ENCODE measurements at regions not wholly inside any gene's neighbourhood (a gene's known extent, or its start where the extent isn't known, plus 50 kb on each side); places are given as distances from the start of the nearest gene placed in this dataset.

DNA sequence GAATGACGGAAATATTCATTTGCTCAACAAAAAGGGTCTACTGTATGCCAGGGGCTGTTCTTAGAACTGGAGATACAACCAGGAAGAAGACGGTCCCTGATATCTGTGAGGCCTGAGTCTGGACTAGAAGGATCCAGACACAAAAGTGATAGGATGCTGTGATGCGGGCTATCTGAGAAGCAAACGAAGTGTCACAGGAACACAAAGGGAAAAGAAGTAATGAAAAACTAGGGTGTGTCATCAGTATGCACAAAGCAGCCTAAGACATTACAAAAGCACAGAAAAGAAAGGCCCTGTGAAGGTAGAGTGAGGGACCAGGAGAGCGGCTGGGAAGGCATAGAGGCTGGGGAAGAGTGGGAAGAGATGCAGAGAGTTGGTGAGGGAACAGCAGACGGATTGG is 63.3 kb upstream of the C3orf80 start:
- 96% methylated on average over 3 of the region's 6 CpGs; no CpG with 5 or more reads in 1 of the 2 experiments for WGBS, 2 experiments (ENCODE audit: extremely low coverage in 2 of 2, insufficient read length in 1 of 2)
- Histone ChIP-seq H3K79me1 (ENCODE audit: low read depth in 1 of 2, low read length in 2 of 2) (no peaks in the 10 kb centered on the region), H3K27ac (ENCODE audit: insufficient read depth, low read length) (no peak overlapping the region), H3K9me1 (ENCODE audit: insufficient read depth, low read length) (no peaks in the 10 kb centered on the region; the same call in 1 of the 2 replicates), H4K91ac (ENCODE audit: insufficient read depth, low read depth, low read length) (no peak overlapping the region), H3K4ac (ENCODE audit: low read depth, low read length) (no peak overlapping the region), H3K4me3 (ENCODE audit: insufficient read depth, low read depth, low read length) (no peak overlapping the region), H3K56ac (ENCODE audit: extremely low read depth, insufficient read depth, low read length) (no peak overlapping the region), H3K36me3 (ENCODE audit: control insufficient read depth, insufficient read depth, low read length) (no peaks in the 10 kb centered on the region), H4K5ac (ENCODE audit: low read depth, low read length) (no peak overlapping the region), H2BK5ac (ENCODE audit: low read depth, low read length, poor library complexity, severe bottlenecking) (no peak overlapping the region), H3K18ac (ENCODE audit: low read depth, low read length) (no peak overlapping the region), H3K4me2 (ENCODE audit: low read depth, low read length) (no peak overlapping the region), H3K9me3 (ENCODE audit: control insufficient read depth, insufficient read depth, low read length) (no peaks in the 10 kb centered on the region), H3K4me1 (ENCODE audit: control insufficient read depth, insufficient read depth, low read length) (no peaks in the 10 kb centered on the region), H4K8ac (ENCODE audit: low read depth in 2 of 2, low read length in 2 of 2) (no peak overlapping the region), H2BK20ac (ENCODE audit: low read depth, low read length) (no peak overlapping the region), H2BK120ac (ENCODE audit: low read depth, low read length) (no peak overlapping the region), H3K23ac (ENCODE audit: low read depth, low read length) (no peak overlapping the region), H2AFZ (replicated peaks; ENCODE audit: low read length, poor library complexity) (no peak overlapping the region), H2BK15ac (ENCODE audit: low read depth, low read length) (no peak overlapping the region), H3K27me3 (ENCODE audit: control insufficient read depth, insufficient read depth, low read length) (no peaks in the 10 kb centered on the region; the same call in 1 of the 2 replicates), H2AK9ac (replicated peaks; ENCODE audit: low read depth, low read length, poor library complexity) (no peak overlapping the region), H4K20me1 (ENCODE audit: insufficient read depth, low read length) (no peaks in the 10 kb centered on the region), H2AK5ac (ENCODE audit: low read depth, low read length) (no peak overlapping the region), H3K14ac (replicated peaks; ENCODE audit: low read depth, low read length) (no peak overlapping the region), H3K9ac (ENCODE audit: low read depth, low read length) (no peak overlapping the region)
- TF ChIP-seq BHLHE40 (IDR thresholded peaks at IDR 0.05; ENCODE audit: low read depth, low read length) (no peak), SMC3 (IDR thresholded peaks at IDR 0.05; ENCODE audit: low read depth, low read length) (no peak), FOS (IDR thresholded peaks at IDR 0.05; ENCODE audit: low read depth, low read length) (no peak), POLR2A (IDR thresholded peaks at IDR 0.05; ENCODE audit: low read depth, low read length) (no peak), MAFK (IDR thresholded peaks at IDR 0.05; ENCODE audit: low read depth, low read length) (no peak), RFX5 (IDR thresholded peaks at IDR 0.05; ENCODE audit: low read depth, low read length) (no peak), MAZ (IDR thresholded peaks at IDR 0.05; ENCODE audit: borderline replicate concordance, low read depth, low read length) (no peak), RAD21 (IDR thresholded peaks at IDR 0.05; ENCODE audit: low read length) (no peak), MXI1 (IDR thresholded peaks at IDR 0.05; ENCODE audit: borderline replicate concordance, low read depth, low read length) (no peak), CHD1 (IDR thresholded peaks at IDR 0.05; ENCODE audit: low read depth, low read length) (no peak)
- TF ChIP-seq, protein P1, sequence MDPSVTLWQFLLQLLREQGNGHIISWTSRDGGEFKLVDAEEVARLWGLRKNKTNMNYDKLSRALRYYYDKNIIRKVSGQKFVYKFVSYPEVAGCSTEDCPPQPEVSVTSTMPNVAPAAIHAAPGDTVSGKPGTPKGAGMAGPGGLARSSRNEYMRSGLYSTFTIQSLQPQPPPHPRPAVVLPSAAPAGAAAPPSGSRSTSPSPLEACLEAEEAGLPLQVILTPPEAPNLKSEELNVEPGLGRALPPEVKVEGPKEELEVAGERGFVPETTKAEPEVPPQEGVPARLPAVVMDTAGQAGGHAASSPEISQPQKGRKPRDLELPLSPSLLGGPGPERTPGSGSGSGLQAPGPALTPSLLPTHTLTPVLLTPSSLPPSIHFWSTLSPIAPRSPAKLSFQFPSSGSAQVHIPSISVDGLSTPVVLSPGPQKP (IDR thresholded peaks at IDR 0.05; ENCODE audit: borderline replicate concordance, low read depth, low read length) = no peak
- TF ChIP-seq, protein P2, sequence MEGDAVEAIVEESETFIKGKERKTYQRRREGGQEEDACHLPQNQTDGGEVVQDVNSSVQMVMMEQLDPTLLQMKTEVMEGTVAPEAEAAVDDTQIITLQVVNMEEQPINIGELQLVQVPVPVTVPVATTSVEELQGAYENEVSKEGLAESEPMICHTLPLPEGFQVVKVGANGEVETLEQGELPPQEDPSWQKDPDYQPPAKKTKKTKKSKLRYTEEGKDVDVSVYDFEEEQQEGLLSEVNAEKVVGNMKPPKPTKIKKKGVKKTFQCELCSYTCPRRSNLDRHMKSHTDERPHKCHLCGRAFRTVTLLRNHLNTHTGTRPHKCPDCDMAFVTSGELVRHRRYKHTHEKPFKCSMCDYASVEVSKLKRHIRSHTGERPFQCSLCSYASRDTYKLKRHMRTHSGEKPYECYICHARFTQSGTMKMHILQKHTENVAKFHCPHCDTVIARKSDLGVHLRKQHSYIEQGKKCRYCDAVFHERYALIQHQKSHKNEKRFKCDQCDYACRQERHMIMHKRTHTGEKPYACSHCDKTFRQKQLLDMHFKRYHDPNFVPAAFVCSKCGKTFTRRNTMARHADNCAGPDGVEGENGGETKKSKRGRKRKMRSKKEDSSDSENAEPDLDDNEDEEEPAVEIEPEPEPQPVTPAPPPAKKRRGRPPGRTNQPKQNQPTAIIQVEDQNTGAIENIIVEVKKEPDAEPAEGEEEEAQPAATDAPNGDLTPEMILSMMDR (conservative IDR thresholded peaks at IDR 0.05; ENCODE audit: low read depth, low read length) = no peak
- TF ChIP-seq, protein P3, sequence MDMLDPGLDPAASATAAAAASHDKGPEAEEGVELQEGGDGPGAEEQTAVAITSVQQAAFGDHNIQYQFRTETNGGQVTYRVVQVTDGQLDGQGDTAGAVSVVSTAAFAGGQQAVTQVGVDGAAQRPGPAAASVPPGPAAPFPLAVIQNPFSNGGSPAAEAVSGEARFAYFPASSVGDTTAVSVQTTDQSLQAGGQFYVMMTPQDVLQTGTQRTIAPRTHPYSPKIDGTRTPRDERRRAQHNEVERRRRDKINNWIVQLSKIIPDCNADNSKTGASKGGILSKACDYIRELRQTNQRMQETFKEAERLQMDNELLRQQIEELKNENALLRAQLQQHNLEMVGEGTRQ (IDR thresholded peaks at IDR 0.05; ENCODE audit: low read depth, low read length) = no peak
- dilution Hi-C loops (cut with HindIII; ENCODE audit: low sequenced_read_pairs, unreplicated experiment) = no loop called here
- in situ Hi-C loops (cut with MboI; ENCODE audit: low sequenced_read_pairs) = loop anchor here (5.0 to 25.0 kb wide), 3 partner anchors 180 to 275 kb away; no protein-coding TSS in a partner anchor
- BruUV-seq (replicated peaks) = no TSS peak
- ChIA-PET CTCF (interaction anchor here (1.2 to 1.6 kb wide), 3 partner anchors 109 to 251 kb away, joined by 3 to 10 read pairs (median 4); no protein-coding TSS in a partner anchor), POLR2A (ENCODE audit: unreplicated experiment) (no interaction called here)
- ATAC-seq (ENCODE audit: low read depth) (no peak), DNase-seq (no peak)
- intact Hi-C loops (cut with micrococcal nuclease) = loop anchor here (5.0 kb wide), 4 partner anchors 50 to 325 kb away; no protein-coding TSS in a partner anchor

Measured in IMR-90 (cell line).